ENCODE measurements at regions not wholly inside any gene's neighbourhood (a gene's known extent, or its start where the extent isn't known, plus 50 kb on each side); places are given as distances from the start of the nearest gene placed in this dataset.
"Not testable (repeated sequence)": the region's sequence is repeated elsewhere in the genome, so short reads cannot be mapped to it uniquely, and the experiment has no call there.

GRCh38 chr5:120093178-120093577, 370.9 kb upstream of the PRR16 start:
- DNase-seq: no peak

DNA sequence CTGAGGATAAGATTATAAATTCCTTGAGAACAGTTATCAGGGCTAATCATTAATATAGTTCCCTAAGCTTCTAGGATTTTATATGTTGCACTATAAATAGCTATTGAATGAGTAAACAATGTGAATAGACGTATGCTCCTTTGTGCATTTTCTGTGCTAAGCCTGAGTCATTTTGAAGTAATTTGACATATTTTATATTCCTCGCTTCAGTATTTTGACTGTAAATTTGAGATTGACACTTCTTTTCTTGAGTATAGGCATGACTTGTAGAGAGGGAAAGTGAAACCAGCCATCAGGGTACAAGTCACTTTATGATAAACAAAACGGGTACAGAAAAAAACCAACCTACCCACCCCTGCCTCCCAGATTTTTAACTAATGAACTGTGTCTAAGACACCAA, 367.7 kb upstream of the PRR16 start:
- DNase-seq: no peak

GRCh38 chr5:120098426-120098825, 365.7 kb upstream of the PRR16 start:
- no peak for DNase-seq

DNA sequence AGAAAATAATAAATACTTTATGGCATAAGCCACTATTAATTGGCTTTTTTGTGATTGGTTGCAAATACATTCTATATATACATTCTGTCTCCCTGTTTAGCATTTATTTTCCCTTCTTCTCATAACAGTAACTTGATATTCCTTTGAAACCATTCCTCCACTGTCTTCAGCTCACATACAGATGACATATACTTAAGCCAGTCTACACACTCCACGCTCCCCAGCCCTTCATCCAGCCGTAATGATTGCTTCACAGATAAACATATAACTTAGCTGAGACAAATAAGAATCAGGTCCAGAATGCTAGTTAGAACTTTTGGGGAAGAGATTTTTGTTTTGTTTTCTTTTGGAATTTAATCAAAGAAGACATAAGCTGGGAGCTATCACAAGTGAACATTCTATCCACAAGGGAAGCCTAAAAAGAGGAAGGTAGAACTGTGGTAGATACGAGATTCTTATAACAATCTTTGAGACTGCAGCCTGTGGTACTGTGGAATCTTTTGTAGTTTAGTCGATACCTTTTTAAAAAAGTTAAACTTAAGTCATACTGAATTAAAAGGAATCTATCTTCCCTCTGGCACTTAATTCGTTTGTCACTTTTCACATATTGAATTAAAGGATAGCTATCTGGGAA, 365.1 kb upstream of the PRR16 start:
- no peak for DNase-seq

- no peak for DNase-seq
These were observed 362.3 kb upstream of the PRR16 start for GRCh38 chr5:120101771-120102170.

DNA sequence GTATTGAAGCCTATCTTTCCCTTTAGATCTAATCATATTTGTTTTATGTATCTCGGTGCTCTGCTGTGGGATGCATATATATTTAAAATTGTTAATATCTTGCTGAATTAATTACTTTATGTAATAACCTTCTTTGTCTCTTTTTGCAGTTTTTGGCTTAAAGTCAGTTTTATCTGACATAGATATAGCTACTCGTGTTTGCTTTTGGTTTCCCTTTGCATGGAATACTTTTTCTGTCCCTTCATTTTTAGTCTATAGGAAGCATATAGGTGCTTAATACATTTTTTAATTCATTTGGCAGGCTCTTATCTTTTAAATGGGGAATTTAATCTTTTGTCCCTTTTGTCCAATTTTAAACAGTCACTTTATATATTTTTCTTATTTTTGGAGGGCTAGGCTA, 360.6 kb upstream of the PRR16 start:
- DNase-seq: no peak

GRCh38 chr5:120106912-120107525, 357.1 kb upstream of the PRR16 start:
- no peak for DNase-seq

DNA sequence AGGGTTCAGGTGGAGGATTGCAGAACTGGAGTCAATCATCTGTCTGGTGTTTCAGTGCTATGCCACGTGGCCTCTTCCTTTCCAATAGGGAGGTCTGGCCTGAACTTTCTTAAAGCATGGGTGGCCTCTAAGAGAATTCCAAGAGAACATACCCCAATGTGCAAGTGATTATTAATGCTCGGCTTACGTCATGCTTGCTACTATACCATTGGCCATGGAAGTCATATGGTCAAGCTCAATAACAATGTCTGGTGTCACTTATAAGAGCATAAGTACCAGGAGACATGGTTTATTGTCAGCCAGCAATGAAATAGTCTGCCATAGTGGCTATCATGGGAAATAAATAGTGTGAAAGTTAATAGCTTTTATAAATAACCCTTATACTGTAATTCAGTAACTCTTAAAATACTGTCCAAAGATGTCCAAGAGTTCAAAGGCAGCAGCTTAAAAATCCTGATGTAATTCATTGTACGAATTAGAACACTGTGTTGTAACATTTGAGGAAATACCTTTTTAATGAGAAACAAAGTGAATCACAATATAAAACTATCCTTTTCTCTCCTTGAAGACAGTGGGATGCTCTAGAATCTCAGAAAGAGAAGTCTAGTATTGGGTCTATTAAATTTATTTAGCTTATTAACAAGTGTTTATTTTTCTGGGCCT, 355.4 kb upstream of the PRR16 start:
- no peak for DNase-seq

DNA sequence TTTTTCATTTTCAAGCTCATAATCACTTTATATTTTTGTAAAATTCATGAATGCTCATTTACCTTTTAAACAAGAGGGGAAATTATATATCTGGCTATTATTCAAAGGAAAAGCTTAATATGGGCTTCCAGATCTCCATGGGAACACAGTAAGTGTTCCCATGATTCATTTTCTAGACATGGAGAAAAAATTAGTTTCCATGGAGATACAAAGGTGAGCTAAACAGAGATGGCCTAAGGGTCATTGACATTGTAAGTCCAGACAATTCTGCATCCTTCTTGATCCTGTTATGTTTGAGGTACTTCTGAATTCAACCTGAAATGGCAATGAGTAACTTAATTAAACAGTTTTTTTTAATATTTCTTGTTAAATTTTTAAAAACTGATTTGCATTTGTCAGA, 341.4 kb upstream of the PRR16 start:
- DNase-seq: no peak

GRCh38 chr5:120124031-120124430, 340.1 kb upstream of the PRR16 start:
- DNase-seq: no peak

DNA sequence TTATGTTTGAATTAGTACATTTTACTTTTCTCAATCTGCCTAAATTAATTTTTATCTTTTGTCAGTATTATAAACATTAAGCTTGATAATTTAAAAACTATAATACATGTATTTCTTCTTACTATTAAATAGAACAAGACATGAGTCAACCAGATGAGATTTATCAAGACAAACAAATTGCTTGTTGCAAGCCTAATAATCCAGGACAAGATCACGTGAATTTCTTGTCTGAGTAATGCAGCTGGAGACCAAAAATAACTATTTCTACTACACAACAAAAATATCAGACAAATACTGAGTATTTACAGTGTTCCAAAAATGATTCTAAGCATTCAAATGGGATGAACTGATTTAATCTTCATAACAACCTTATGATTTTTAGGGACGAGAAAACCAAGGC, 339.1 kb upstream of the PRR16 start:
- DNase-seq: no peak

DNA sequence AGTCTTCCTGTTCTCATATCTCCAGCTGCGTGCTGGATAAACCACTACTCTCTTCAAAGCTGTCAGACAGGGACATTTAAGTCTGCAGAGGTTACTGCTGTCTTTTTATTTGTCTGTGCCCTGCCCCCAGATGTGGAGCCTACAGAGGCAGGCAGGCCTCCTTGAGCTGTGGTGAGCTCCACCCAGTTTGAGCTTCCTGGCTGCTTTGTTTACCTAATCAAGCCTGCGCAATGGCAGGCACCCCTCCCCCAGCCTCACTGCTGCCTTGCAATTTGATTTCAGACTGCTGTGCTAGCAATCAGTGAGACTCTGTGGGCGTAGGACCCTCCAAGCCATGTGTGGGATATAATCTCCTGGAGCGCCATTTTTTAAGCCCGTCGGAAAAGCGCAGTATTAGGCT, 331.8 kb upstream of the PRR16 start:
- DNase-seq: not testable (repeated sequence)

GRCh38 chr5:120134944-120135343, 329.2 kb upstream of the PRR16 start:
- DNase-seq: no peak

GRCh38 chr5:120137582-120137981, 326.5 kb upstream of the PRR16 start:
- DNase-seq: no peak

DNA sequence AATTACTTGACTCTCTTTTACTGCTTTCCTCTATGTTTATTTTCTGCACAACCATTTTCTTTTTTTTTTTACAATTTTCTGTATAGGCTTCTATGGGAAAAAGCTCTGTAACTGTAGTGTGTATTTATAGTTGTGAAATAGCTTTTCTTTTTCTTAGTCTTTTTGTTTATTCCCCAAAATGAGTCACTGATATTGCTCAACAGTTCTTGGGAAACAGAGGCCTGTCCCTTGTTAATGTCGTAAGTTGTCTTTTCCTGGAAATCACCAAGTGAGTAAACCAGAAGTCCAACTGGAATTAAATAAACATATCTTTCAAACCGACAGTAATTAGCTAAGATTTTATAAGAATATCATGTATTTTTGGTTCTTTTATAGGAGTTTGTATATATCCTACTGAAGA, 325.1 kb upstream of the PRR16 start:
- no peak for DNase-seq

- DNase-seq: no peak
These were observed 323.6 kb upstream of the PRR16 start for GRCh38 chr5:120140501-120140900.

GRCh38 chr5:120141076-120141475, 323.0 kb upstream of the PRR16 start:
- no peak for DNase-seq

- no peak for DNase-seq
These were observed 317.3 kb upstream of the PRR16 start for GRCh38 chr5:120146787-120147186.

DNA sequence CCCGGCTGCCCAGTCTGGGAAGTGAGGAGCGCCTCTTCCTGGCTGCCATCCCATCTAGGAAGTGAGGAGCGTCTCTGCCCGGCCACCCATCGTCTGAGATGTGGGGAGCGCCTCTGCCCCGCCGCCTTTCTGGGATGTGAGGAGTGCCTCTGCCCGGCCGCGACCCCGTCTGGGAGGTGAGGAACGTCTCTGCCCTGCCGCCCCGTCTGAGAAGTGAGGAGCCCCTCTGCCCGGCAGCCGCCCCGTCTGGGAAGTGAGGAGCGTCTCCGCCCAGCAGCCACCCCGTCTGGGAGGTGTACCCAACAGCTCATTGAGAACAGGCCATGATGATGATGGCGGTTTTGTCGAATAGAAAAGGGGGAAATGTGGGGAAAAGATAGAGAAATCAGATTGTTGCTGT, 316.2 kb upstream of the PRR16 start:
- not testable (repeated sequence) for DNase-seq

DNA sequence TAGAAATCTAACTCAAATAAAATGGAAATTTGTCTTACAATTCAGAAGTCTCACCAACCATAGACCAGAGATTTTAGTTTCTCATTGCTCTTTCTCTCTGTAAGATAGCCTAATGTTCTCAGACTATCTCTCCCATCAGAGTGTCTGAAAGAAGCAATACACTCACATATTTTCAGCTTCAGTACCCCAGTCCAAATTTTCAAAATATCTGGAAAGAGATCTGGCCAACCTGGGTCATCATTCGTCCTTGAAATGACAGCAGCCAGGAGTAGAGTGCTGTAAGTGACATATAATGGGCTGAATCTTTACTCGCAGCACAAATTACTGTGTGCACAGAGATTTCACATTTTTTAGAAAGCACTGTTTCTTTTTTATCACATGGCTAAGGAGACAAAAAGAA, 313.3 kb upstream of the PRR16 start:
- no peak for DNase-seq

GRCh38 chr5:120151181-120151580, 312.9 kb upstream of the PRR16 start:
- no peak for DNase-seq

DNA sequence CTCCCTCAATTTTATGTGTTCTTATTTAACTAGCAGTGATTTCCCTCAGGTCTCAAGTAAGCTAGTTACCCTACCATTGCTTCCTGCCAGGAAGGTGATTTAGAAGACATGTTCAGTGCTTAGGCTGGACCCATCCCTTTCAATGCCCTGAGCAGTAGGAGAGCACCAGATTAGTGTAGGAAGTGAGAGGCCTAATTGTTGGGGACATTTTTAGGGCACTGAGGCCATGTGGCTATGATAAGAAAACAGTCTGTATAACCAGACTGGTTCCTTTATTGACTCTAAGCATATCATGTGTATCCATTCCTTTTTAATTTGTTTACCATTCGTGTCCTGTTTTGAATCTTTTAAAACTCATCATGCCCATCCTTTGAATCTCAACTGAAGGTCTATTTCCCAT, 312.3 kb upstream of the PRR16 start:
- no peak for DNase-seq

GRCh38 chr5:120152472-120152871, 311.6 kb upstream of the PRR16 start:
- no peak for DNase-seq

DNA sequence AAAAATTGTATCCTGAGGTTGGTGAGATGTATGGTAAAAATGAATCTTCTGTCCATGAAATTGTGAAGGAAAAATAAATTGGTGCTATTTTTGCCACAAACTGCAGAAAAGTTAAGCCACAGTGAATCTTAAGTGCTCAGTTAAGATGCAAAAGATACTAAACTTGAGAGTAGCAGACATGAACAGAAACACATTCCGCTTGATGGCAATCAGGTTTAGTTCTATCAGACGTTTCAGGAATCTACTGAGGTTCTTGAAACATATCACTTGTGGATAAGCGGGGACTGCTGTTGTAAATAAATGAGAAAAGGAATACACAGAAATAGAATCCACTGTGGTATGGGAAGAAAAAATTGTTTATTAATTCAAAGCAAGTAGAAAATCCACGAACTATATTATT, 311.2 kb upstream of the PRR16 start:
- DNase-seq: no peak

- no peak for DNase-seq
These were observed 310.5 kb upstream of the PRR16 start for GRCh38 chr5:120153551-120153950.

Data from stimulated activated CD4-positive, alpha-beta T cell treated with anti-CD3 and anti-CD28 coated beads, Interleukin-15, amount 100 ng/mL, for 24 hours (primary cell).